HFFc6 (cell line): ENCODE measurements at regions not wholly inside any gene's neighbourhood (a gene's known extent, or its start where the extent isn't known, plus 50 kb on each side); places are given as distances from the start of the nearest gene placed in this dataset.

ENCODE experiments used
- DNase-seq: peaks from one replicate; pipeline ENCODE4 v3.0.0-alpha.2; 2018
- H3K27ac Mint-ChIP-seq: 2 replicates; pipeline ENCODE4 v1.8.0; 2020; ENCODE audit warnings: mild to moderate bottlenecking, mixed read lengths
- H3K27me3 Mint-ChIP-seq: 2 replicates; pipeline ENCODE4 v1.8.0; 2021; ENCODE audit warnings: mild to moderate bottlenecking, moderate library complexity, mixed read lengths; ENCODE audit not compliant: insufficient read depth
- H3K36me3 Mint-ChIP-seq: 2 replicates; pipeline ENCODE4 v1.8.0; 2021; ENCODE audit warnings: low read depth, mixed read lengths
- H3K4me1 Mint-ChIP-seq: 2 replicates; pipeline ENCODE4 v1.8.0; 2020; ENCODE audit warnings: low read depth, mixed read lengths
- H3K4me3 Mint-ChIP-seq: 2 replicates; pipeline ENCODE4 v1.8.0; 2020; ENCODE audit warnings: mild to moderate bottlenecking, moderate library complexity, mixed read lengths
- H3K9me3 Mint-ChIP-seq: 2 replicates; pipeline ENCODE4 v1.8.0; 2020; ENCODE audit warnings: mild to moderate bottlenecking, mixed read lengths
- CTCF ChIP-seq: fragments of 200-600 bp; sonication (generic); IDR thresholded peaks from 2 replicates; pipeline ENCODE4 v1.5.0; 2021; ENCODE audit warnings: antibody characterized with exemption, mild to moderate bottlenecking

- H3K27me3 Mint-ChIP-seq: no peaks in the 10 kb centered on the region; the same call in none of the 2 replicates
- TF ChIP-seq CTCF: 0 out of 2 replicates have a peak, but pooled peaks have one; percentile 7
- no peak for DNase-seq
- no peak overlapping the region for H3K4me3 Mint-ChIP-seq
- H3K9me3 Mint-ChIP-seq: peaks cover 12% of the 10 kb centered on the region
- peaks cover 16% of the 10 kb centered on the region for H3K36me3 Mint-ChIP-seq
- H3K4me1 Mint-ChIP-seq: peaks cover 23% of the 10 kb centered on the region
- no peak overlapping the region for H3K27ac Mint-ChIP-seq
Measured at GRCh38 chr12:88918161-88918560, 337.9 kb upstream of the KITLG start.

GRCh38 chr12:88914967-88915366 lies 334.7 kb upstream of the KITLG start:
- Mint-ChIP-seq H3K4me3 (no peak overlapping the region), H3K27me3 (no peaks in the 10 kb centered on the region; the same call in 1 of the 2 replicates), H3K36me3 (peaks cover 26% of the 10 kb centered on the region), H3K4me1 (no peaks in the 10 kb centered on the region), H3K9me3 (peaks cover 17% of the 10 kb centered on the region), H3K27ac (no peak overlapping the region)
- no peak for TF ChIP-seq CTCF
- no peak for DNase-seq

- H3K36me3 Mint-ChIP-seq: peaks cover 23% of the 10 kb centered on the region
- H3K9me3 Mint-ChIP-seq: peaks cover 15% of the 10 kb centered on the region
- no peaks in the 10 kb centered on the region for H3K27me3 Mint-ChIP-seq
- TF ChIP-seq CTCF: no peak
- DNase-seq: no peak
- no peak overlapping the region for H3K4me3 Mint-ChIP-seq
- H3K4me1 Mint-ChIP-seq: no peaks in the 10 kb centered on the region
- no peak overlapping the region for H3K27ac Mint-ChIP-seq
Measured at GRCh38 chr12:88909510-88909909, 329.2 kb upstream of the KITLG start.

- H3K27ac Mint-ChIP-seq: no peak overlapping the region
- H3K4me3 Mint-ChIP-seq: no peak overlapping the region
- TF ChIP-seq CTCF: no peak
- H3K27me3 Mint-ChIP-seq: no peaks in the 10 kb centered on the region
- H3K36me3 Mint-ChIP-seq: peaks cover 13% of the 10 kb centered on the region
- no peak for DNase-seq
- peaks cover 7% of the 10 kb centered on the region for H3K9me3 Mint-ChIP-seq
- no peaks in the 10 kb centered on the region for H3K4me1 Mint-ChIP-seq
Measured at GRCh38 chr12:88908345-88908744, 328.1 kb upstream of the KITLG start.

- Mint-ChIP-seq H3K36me3 (no peaks in the 10 kb centered on the region), H3K27ac (no peak overlapping the region), H3K4me1 (no peaks in the 10 kb centered on the region), H3K4me3 (no peak overlapping the region), H3K27me3 (no peaks in the 10 kb centered on the region), H3K9me3 (no peaks in the 10 kb centered on the region)
- no peak for TF ChIP-seq CTCF
- DNase-seq: no peak
Measured at GRCh38 chr12:88904705-88905104, 324.4 kb upstream of the KITLG start.

- DNase-seq: no peak
- Mint-ChIP-seq H3K27me3 (no peaks in the 10 kb centered on the region), H3K27ac (no peak overlapping the region; the same call in 1 of the 2 replicates), H3K4me3 (no peak overlapping the region), H3K9me3 (no peaks in the 10 kb centered on the region), H3K4me1 (peaks cover 7% of the 10 kb centered on the region), H3K36me3 (no peaks in the 10 kb centered on the region)
- no peak for TF ChIP-seq CTCF
Measured at GRCh38 chr12:88903333-88903732, 323.1 kb upstream of the KITLG start.
